ENCODE measurements at regions not wholly inside any gene's neighbourhood (a gene's known extent, or its start where the extent isn't known, plus 50 kb on each side); places are given as distances from the start of the nearest gene placed in this dataset.
A peak's percentile ranks its signal among the peaks of the same experiment; 100 is the strongest.
"Not testable (repeated sequence)": the region's sequence is repeated elsewhere in the genome, so short reads cannot be mapped to it uniquely, and the experiment has no call there.

DNA sequence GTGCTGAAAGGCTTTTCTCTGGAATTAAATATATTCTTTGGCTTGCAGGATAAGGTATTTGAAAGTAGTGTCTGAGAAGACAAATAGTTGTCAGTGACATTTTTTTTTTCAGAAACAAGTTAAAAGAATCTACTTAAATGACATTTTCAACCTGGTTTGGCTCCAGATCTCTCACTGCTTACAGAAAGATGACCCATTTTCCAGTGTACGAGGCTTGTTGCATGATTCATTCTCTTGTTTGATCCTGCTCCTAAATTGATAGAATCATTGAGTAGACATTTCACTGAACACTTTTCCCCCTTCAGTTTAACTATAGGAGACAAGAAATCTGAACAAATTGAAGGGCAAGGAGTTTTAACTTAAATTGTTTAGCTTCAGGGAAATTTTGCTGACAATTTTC, 546.1 kb downstream of the ZNF608 start:
- DNase-seq, result no peak

GRCh38 chr5:124199893-124200292, 546.5 kb downstream of the ZNF608 start:
- DNase-seq, result peak; percentile 40

DNA sequence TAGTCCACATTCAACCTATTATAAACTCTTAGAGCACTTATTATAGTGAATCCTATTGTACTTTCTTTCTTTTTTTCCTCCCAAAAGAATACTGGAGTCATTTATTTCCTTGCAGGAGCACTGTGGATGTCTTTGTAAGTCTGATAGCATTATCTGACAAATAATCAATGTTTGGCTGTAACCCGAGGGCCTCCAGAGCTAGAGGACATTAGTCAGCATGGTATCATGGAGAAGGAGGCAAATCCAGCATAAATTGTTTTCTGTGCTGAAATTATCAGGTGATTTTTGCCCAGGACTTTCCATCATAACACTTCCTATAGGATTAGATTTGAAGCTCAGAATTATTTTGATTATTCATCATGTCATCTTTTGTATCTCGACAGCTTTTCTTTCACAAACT, 551.0 kb downstream of the ZNF608 start:
- DNase-seq, result no peak

DNA sequence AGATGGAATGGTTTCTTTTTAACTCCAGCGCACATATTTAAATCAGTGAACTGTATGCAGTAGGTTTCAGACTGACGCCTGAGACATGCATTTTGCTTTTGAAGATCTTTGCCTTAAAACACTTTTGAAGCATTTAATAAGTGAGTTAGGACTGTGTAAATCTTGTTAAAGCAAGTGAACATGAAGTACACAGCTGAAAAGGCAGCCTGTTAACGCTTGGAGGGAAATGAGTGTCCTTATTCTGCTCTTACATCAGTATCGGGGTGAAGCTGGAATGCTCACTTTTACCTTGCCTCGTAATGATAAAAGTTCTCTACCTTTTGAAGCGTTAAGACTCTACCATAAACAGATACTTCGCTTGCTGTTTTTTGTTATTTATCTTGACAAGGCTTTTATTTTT, 552.2 kb downstream of the ZNF608 start:
- no peak for DNase-seq

DNA sequence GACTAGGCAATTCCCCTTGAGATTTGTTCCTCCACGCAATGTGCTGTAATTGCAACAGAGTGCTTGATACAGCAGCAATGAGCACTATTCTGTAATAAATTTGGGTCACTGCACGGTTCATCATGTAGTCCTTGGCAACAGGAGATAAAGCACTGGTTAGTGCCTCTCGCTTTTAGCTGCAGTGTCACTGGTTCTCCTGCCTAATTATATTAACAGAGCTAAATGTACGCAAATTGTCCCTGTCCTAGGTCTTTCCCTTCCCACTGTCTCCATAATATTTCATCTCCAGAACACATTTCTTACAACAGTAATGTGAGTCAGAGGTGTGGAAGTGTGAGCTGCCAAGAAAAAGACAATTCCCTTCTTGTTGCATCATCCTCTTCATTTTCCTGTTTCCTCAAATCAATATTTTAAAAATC, 553.1 kb downstream of the ZNF608 start:
- no peak for DNase-seq

GRCh38 chr5:124192716-124193115, 553.7 kb downstream of the ZNF608 start:
- DNase-seq, result no peak

DNA sequence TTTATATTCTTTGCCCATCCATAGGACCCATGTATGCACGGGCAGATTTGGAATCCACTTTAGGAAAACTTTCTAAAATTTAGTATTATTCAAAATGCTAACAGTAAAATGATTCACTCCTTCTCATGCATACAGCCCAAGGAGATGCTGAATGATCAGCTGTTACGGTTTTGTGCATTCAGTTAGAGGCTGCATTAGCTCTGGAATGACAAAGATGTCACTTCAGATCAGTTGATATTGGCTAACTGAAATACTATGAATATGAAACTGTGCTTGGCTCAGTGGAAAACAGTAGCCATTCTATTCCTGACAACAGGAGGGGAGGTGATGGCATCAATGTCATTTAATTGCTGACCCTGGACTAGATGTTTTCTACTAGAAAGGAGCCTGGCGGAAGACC, 560.7 kb downstream of the ZNF608 start:
- DNase-seq, result no peak

DNA sequence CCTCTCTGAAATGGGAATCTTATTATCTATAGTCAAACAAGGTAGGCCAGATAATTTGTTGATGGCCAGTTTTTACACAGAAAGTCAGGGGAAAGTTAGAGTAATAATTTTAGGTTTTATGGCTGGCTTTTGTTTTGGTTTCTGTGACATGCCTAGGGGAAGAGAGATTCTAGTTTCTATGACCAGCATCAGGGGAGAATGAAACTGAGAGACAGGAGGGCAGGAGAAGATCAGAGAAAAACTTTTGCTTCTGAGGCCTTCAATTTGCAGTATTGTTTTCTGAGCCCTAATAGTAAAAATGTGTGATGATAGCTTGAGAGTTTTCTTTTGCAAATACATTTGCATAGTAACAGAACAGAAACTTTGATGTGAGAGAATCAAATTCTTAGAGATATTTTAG, 564.3 kb downstream of the ZNF608 start:
- no peak for DNase-seq

DNA sequence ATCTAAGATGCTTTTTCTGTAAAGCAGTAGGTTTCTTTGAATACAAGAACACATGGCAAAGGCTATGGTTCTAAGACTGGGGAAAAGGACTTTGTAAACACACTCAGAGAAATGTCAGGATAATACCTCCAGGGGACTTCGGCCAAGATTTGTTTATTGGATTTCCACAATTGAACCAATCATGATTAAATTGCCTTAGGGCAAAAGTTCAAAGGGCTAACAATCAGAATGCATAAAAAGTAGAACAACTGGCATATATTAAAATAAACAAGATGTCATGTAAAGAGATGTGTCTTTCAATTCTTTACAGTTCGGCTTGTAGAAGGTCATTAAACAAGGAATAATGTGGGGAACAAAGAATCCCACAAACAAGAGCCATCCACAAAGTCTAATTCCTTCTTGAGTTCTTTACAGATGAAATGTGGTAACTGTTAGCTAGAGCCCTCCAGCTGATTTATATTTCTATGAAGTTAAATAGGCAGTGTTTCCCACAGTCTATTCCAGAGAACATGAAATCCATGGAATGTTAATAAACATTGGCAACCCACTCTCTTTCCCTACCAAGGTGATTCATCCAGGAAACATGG, 565.5 kb downstream of the ZNF608 start:
- DNase-seq, result no peak

- no peak for DNase-seq
Measured at GRCh38 chr5:124180299-124180874, 566.1 kb downstream of the ZNF608 start.

GRCh38 chr5:124179819-124180218, 566.6 kb downstream of the ZNF608 start:
- no peak for DNase-seq

GRCh38 chr5:124178050-124178449, 568.4 kb downstream of the ZNF608 start:
- DNase-seq, result no peak

DNA sequence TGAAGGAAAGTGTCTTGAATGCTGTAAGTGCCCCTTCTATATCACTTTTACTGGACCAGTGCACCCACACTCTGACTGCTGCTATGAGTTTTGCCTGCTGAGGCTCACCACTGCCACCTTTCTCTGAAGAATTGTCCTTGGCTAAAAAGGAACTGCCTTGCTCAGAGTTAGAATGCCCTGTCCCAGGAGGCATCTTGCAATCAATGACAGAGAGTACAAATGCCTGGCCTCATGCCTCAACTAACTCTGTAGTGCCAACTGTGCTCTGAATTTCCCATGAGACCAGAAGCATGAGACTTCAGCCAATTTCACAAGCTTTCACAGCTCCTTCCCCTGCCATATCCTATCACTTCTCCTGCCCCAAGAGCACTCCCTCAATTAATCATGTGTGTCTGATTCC, 569.7 kb downstream of the ZNF608 start:
- no peak for DNase-seq

DNA sequence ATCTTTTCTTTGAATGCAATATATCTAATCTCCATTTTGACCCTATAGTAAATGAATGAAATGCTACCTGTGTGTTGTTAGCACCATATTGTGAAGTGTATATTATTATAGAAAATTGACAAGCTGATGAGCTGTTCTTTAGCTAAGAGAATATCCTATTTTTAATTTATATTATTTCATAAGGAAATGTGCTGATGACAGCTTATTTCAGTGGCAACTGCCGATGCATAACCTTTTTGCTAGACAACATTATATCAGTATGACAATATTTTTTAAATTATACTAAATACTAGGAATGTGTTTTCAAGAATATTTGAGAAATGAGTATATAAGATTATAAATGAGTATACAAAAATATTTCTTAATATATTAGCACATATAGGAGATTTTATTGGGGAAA, 573.1 kb downstream of the ZNF608 start:
- no peak for DNase-seq

DNA sequence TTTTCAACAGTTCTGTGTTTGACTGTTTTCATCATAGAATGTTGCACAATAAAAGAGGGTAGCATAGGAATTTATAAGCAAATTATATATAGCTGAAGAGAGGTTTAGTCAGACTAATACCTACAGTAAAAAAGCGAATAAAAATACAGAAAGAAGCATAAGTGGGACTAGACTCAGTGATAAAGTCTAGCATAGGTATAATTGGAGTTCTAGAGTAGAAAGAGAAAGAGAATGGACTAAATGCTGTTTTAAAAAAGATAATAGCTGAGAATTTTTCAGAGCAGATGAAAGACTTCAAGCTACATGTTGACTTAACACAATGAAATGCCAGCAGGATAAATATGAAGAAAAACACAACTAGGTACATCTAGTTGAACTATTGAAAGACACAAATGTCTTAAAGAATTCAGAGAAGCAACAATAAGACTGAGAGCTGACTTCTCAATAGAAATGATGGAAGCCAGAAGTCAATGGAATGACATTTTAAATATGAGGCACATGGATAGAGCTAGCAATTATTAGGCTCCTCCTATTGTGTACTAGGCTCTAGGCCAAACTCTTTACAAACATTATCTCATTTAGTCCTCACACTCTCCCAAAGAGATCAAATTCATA, 573.9 kb downstream of the ZNF608 start:
- DNase-seq, result no peak

GRCh38 chr5:124168093-124168492, 578.3 kb downstream of the ZNF608 start:
- DNase-seq, result not testable (repeated sequence)

GRCh38 chr5:124162767-124163532, 583.5 kb downstream of the ZNF608 start:
- DNase-seq, result peak; percentile 83

DNA sequence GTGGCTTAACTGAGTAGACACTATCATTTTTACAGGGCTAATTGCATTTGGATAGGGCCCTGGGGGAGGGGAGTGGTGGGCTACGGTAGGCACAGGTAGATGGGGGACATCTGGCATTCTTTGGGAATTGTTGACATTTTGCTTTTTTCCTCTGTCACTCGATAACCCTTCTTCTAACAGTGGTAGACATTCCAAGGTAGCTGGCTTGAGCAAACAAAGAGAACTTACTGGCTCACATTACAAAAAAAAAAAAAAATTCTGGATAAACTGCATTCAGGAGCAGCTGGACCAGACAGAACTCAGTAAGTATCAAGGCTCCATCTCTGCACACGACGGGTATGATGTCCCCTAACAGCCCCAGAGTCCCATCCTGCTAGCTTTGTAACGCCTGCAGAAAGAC, 585.2 kb downstream of the ZNF608 start:
- no peak for DNase-seq

- no peak for DNase-seq
Measured at GRCh38 chr5:124160265-124160664, 586.2 kb downstream of the ZNF608 start.

DNA sequence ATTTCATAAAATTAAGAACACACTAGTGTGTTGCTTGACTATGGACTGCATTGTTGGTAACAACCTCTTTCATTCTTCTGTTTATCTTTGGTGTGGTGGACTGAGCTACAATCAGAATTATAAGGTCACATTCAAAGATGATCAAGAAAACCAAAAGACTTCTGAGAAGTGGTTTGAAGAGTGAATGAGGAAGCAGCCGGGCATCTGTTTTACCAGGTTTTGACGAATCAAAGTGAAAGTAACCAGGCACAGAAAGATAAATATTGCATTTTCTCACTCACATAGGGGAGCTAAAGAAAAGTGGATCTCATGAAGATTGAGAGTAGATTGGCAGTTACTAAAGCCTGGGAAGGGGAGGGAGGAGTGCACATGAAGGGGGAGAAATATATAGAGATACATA, 589.1 kb downstream of the ZNF608 start:
- DNase-seq, result peak; percentile 72

DNA sequence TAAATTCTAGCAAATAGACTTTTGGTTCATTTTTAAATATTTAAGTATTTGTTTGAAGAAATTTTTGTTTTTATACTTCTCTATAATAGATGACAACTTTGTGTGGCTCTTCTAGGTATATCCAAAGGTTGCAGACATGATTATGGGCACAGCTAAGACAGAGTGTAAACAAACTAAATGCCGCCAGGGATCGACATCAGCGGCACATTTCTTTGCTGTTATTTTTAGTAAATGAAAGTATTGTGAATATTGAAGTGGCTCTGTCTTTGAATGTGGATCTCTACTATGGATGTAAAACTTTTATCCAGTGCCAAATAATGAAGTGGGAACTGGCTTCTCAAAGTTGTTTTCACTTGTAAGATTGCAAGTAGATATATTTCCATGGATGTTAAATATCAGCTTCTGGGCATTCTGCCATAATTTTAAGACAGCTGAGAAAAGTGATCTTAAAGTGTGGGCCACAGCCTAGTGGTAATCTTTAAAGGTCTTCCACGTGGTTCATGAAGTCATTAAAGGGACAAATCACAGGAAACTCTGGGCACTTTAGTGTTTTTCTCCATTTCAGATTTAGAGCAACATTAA, 589.9 kb downstream of the ZNF608 start:
- peak; percentile 42 for DNase-seq

GRCh38 chr5:124154714-124155113, 591.7 kb downstream of the ZNF608 start:
- peak; percentile 29 for DNase-seq

- no peak for DNase-seq
Measured at GRCh38 chr5:124153588-124153987, 592.9 kb downstream of the ZNF608 start.

- no peak for DNase-seq
Measured at GRCh38 chr5:124148574-124148973, 597.9 kb downstream of the ZNF608 start.

Measured in hematopoietic multipotent progenitor cell treated with erythropoietin and hydrocortisone succinate and interleukin-3 and kit ligand, for 4 days (in vitro differentiated cells).